NCI-H1694 treated with DMSO at 0.1 percent for 48 hours (cell line): ENCODE measurements at regions not wholly inside any gene's neighbourhood (a gene's known extent, or its start where the extent isn't known, plus 50 kb on each side); places are given as distances from the start of the nearest gene placed in this dataset.
A peak's percentile ranks its signal among the peaks of the same experiment; 100 is the strongest.

ENCODE experiments used
- DNase-seq: peaks from one replicate; lab custom pipeline; 2025; lab: John Stamatoyannopoulos, UW

DNA sequence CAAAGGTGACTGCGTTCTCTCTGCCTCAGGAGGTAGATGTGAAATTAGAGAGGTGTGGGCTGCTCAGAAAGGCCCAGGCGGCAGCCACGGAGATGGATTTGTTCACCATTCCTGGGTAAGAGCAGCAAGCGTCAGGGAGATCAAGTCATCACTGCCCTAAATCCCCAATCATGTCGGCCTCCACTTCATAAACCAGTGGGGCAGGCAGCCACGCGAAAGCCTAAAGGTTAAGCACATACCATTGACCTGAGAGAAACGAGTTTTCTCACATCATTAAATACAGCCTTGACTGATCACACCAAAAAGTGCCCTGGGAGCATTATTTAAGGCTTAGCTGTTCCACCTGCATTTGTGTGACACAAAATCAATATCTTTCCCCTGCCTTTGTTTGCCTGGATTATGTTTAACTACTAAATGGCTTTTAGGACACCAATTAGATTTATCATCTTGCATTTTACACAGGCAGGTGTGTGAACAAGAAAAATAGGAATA is 50.7 kb upstream of the FOXB1 start:
- DNase-seq, result no peak

DNA sequence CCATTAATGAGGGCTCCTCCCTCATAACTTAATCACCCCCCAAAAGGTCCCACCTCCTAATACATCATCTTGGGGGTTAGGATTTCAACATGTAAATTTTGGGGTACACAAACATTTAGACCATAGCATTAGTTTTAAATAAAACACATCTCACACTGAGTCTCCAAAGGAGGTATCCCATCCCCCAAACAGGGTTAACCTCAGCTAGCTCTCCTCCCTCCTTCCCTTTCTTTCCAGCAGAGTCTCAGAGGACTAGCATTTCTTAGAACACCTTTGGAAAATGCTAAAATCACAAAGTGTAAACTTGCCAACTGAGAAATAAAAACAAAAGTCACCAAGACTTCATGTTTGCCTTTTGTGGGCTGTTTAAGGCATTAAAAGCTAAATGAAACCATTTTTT is 51.2 kb upstream of the FOXB1 start:
- no peak for DNase-seq

DNA sequence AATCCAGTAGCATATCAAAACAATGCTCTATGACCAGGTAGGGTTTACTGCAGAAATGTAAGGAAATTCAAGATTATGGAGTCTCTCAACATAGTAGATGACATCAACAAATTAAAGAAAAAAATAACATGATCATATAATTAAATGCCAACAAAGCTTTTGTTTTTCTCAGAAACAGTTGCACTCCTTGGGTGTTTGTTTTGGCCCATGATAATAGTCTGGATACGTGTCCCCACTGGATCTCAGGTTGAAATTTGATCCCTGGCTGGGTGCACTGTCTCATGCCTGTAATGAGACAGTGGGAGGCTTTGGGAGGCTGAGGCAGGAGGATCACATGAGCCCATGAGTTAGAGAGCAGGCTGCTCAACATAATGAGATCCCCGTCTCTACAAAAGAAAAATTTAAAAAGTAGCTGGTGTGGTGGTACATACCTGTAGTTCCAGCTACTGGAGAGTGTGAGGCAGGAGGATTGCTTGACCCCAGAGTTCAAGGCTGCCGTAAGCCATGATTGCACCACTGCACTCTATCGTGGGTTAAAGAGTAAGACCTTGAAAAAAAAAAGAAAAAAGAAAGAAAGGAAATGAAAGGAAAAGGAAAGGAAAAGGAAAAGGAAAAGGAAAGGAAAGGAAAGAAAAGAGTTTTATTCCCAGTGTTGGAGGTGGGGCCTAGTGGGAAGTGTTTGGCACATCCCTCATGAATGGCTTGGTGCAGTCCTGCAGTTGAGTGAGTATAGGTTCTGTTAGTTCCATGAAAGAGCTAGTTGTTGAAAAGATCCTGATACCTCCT is 53.3 kb upstream of the FOXB1 start:
- no peak for DNase-seq

DNA sequence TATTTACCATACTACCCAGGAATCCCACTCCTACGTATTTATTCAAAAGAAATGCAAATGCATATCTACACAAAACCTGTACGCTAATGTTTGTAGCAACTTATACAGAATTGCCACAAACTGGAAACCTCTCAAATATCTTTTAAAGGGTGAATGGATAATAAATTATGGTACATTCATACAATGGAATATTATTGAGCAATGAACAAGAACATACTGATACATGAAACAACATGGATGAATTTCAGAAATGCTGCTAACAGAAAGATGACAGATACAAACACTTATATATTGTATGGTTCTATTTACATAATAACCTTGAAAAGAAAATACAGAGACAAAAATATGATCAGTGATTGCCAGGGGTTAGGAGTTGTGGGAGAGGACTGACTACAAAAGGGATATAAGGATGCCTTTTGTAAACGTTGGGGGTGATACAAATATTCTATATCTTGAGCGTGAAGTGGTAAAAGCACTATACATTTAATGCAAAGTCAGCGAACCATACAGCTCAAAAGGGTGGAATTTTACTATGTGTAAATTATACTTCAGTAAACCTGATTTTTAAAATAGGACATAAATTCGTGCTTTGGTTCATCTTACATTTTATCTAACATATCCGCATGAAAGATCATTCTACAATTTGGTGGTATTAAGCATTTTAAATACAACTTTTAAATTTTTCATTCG is 55.0 kb upstream of the FOXB1 start:
- DNase-seq, result no peak

DNA sequence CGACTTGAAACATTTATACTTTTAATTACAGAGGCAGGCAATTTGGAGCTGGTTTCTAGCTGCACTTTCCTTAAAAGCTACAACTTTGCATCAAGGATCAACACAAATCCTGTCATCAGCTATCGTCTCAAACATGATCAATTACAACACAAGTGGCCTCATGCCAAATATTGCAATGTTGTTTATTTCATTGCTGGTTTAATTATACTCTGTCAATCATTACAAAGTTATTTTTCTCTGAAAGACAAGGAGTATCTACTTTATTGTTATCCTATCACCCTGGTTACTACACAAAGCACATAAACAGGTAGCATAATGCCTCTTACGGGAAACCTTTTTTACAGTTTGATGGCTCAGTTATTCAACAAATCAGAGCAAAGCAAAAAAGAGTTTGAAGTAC is 58.0 kb upstream of the FOXB1 start:
- no peak for DNase-seq

DNA sequence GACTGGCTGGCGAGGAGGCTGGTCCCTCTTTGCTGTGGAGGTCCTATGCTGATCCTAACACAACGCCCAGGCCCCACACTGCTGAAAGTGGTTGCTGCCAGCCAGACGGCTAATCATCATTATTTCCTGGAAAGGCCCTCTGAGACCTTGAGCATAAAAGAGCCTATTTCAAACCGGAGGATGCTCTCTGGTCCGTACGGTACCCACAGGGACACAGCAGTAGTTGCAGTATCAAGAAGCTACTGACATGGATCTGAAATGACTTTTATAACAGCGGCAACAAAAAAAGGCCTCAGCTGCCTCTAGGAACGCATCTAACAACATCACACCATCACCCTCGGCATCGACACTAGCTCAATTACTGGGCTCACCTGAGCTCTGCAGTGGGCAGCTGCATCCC is 59.1 kb upstream of the FOXB1 start:
- no peak for DNase-seq

DNA sequence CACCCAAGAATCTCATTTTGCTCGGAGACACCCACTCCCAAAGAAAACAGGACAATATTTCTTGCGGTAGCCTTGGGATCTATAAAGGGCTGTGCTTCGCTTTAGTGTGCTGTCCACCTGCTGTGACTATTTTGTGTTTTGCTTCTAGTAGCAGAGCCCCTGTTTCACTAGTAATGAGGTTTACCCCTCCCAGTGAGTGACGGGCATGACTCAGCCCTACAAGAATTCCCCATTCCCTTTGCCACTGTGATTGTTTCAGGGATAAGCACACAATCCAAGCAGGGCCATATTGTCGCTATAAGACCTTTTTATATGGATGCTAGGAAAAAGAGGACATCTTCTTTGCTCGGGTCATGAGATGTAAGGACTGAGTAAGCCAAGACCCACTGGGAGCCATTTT is 62.5 kb upstream of the FOXB1 start:
- no peak for DNase-seq

DNA sequence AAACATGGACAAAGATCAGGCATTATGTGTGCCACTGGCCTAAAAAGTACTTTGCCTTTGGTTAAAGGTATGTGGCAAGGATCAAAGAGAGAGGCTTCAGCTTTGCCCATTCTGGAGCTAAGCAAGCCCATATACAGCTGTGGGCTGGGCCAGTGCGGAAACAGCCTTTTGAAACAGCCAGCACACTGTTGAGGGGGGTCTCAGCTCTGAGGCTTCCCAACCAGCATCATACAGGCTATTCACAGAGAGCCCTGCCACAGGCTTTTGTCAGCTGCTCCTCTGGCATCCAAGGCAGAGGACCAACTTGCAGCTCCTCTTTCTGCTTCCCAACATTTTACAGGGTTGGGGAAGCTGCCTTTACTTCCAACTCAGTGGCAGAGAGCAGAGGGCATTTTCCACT is 63.2 kb upstream of the FOXB1 start:
- DNase-seq, result no peak

DNA sequence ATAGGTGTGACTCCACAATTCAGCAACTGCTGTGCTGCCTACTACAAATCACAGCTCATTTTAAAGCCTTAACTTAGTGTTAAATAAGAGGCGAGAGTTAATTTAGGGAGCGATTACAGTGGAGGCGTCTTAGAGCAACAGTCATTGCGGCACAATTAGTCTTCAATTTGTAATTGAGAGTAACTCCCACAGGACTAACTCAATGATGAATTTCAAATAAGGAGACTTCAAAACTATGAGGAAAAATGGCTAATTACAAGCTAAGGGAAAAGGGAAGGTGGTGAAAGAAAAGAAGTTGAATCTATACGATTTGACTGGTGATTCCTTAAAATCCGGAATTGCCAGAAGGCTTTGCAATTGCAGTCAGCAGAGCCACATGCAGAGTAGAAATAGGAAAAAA is 63.7 kb upstream of the FOXB1 start:
- no peak for DNase-seq

DNA sequence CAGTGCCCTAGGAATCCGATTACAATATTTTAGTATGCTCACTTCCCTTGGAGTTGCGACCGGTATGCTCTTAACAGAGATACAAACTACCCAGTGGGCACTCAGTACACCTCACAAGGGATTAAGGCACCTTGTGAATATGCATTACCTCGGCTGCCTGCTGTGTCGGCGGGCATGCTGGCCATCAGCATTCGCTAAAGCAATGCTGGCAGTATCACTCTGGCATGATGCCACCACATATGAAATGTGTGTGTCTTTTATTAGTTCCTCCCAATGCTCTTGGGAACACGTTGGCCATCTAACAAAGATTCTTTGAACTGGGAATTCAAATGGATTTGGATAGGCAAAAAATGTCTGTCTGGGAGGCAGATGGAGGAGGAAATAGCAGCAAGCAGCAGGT is 67.4 kb upstream of the FOXB1 start:
- DNase-seq, result no peak

DNA sequence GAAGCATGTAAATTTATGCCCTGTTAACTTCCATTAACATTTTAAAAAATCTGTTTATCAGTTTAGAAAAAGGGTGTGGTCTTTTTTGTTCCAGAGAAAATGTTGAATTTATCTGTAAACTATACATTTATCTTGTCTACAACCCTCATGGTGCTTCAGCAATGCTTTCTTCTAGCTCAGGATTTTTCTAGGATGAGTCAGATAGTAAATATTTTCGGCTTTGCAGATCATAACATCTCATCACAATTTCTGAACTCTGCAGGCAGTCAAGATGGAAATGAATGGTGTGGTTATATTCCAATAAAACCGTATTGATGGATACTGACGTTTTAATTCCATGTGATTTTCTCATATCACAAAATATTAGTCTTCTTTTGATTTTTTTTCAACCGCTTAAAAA is 70.5 kb upstream of the FOXB1 start:
- DNase-seq, result no peak

DNA sequence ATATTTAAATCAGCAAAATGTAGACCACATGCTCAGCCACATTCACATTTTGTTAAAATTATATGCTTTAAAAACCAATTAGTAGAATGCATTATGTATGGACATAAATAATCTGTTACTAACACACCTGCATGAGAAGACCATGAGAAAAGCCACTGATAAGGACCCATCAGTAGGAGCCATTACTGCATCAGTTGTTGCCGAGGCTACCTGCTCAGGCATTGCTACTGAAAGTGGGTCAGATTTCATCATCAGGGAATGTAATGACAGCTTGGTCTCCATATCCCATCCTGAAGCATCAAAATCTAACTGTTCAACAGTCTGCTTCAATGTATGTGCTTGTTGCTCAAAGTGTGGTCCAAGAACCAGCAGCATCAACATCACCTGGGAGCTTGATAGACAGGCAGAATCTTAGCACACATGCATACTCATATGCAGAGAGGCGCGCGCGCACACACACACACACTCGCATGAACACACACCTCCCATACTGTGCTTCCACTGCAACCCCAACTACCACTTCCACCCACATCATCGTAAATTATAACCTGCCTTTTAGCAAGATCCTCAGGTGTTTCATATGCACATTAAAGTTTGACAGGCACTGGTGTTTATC is 72.4 kb upstream of the FOXB1 start:
- DNase-seq, result no peak

DNA sequence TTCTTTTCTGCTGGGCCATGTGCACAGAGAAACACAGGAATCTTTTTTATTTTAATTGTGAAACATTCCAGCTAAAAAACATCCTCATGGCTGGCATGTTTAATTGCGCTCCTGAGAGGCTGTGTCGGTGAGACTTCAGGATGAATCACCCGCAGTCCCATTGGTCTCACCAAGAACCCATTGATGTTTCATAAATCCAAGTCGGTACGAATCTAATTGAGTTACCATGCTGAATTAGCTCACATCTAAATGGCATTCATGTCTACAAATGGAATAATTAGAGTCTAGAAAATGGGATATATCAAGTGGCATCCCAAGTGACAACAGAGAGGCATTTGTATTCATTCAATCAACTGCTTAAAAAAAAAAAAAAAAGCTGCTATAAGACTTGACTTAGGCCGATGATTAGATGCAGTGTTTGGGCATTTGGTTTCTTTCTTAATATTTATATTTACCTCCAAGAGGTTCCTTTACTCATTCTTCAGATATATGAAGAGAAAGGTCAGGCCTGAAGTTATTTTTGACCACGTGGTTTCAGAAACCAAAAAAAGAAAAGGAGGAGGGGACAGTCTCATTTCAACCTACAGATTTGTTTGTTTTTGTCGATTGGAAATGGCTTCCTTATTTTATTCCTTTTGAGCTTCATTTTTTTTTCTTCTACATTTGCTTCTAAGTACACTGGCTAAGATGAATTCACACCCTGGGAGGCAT is 79.1 kb upstream of the FOXB1 start:
- no peak for DNase-seq

DNA sequence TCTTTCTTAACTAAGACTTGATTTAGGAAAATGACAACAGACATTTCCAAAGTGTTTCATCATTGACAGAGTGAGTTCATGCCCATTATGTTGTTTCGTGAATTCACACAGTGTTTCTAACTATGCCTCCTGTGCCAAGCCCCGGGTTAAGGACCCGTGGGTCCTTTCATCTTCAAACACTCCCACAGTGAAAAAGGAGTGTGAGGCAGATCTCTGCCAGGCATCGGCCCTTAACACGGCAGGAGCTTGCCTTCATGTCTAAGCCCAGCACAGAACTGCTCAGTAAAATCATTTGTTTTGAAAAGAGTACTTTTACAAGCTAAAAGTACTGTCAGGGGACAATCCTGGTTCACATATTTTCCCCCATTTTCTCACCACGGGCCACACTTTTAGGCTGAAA is 80.0 kb upstream of the FOXB1 start:
- no peak for DNase-seq

DNA sequence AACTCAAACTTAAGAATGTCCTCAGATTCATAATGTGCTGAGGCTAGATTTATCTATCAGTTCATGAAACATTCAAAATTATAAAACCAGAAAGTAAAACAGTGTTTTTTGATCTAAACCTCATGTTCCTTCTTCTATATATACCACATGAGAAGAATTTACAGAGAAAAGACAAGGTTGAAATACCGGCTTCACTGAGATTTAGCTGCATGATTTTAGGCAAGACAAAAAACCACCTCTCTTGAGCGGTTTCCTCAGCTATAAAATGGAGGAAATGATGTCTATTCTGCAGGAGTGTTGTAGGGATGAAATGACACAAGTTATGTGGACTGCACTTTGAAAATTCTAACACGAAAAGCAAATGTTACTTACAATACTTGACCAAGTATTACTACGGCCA is 80.6 kb upstream of the FOXB1 start:
- DNase-seq, result no peak

DNA sequence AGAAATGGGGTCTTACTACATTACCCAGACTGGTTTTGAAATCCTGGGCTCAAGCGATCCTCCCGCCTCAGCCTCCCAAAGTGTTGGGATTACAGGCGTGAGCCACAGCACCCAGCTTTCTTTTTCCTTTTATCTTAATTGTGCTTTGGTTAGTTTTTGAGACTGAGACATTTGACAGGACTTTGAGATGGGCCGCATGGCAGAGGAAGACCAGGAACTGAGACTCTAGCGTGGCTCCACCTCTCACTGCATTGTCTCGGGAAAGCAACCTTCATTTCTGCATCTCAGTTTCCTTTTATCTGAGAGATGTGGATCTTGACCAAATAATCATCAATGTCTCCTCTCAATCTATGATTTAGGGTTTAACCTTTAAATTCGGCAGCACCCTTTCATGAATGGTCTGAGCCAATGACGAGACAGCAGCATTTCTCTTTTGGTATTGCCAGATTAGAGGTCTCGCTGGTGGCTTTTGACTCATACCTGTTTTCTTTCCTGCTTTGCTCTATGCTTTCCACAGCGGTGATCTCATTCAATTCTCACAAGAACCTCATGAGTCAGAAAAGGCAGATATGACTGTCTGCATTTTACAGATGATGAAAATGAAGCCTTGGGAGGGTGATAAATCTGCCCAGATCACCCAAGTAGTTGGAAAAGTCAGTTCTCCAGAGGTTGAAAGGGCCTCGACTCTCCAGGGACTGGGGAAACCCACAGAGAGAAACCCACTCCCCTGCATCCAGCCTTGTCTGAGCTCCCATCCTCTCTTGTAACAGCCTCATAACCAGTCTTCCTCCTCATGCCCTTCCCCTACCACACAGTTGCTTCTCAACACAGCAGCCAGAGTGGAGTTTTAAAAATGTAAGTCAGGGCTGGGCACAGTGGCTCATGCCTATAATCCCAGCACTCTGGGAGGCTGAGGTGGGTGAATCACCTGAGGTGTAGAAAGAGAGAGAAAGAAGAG is 84.8 kb upstream of the FOXB1 start:
- DNase-seq, result no peak

DNA sequence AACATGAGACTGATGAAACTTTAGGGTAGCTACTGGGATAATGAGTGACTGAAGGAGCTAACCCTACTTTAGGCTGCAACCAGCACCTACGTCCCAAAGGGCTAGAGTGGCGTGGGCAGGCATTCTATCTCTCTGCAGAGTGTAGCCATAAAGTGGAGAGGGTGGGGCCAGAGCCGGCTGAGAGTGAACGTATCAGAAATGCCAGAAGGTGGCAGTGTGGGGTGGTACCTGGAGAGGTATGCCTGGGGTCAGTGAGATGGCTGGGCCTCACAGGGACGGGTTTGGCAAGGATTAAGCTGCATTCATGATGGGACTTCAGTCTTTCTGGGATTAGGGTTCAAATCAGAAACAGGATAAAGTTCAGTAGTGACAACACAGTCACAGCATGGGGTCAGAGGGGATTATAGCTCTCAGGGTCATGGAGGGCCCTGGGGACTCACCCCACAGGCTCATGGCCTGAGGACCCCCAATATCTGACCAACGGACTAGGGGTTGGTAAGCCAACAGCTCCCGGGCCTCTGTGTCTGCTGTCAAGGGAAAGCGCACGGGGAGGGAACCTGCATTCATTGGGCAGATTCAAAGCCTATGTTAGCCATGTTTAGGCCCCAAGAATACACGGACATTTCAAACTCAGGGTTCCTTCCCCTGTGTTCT is 86.5 kb upstream of the FOXB1 start:
- peak; percentile 26 for DNase-seq

DNA sequence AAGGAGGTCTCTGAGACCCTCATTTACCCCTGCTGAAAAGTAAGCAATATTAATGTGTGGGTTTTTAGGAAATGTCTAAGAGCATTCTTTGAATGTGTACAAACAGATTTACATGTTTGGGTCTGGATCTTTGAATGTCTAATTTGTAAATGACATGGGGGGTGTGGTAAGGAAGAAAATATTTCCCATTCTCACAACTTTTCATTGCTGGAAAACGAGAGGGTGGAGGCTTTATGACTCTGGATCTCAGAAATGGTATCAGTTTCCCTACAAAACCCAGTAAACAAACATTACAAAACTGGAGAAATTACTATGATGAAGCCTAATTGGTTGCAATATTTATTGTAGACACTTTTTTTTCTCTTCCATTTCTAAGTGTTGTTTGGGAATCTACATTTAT is 98.1 kb upstream of the FOXB1 start:
- DNase-seq, result no peak

DNA sequence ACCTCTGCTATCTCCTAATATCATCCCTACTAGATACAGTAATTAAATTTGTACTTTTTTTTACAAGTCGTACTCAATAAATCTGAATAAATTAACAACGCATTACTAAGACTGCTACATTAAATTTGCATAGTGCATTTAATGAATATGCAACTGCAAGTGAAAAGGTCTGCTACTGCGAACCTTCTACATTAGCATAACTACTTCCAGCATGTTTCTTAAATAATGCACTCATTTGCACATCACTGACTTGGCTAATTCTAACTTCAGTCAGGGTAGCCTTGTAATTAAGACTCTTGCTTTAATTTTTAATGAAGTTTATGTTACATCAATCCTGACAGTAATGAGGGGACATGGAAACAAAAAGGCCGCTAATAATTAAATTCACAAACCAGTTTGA is 98.9 kb upstream of the FOXB1 start:
- DNase-seq, result no peak

DNA sequence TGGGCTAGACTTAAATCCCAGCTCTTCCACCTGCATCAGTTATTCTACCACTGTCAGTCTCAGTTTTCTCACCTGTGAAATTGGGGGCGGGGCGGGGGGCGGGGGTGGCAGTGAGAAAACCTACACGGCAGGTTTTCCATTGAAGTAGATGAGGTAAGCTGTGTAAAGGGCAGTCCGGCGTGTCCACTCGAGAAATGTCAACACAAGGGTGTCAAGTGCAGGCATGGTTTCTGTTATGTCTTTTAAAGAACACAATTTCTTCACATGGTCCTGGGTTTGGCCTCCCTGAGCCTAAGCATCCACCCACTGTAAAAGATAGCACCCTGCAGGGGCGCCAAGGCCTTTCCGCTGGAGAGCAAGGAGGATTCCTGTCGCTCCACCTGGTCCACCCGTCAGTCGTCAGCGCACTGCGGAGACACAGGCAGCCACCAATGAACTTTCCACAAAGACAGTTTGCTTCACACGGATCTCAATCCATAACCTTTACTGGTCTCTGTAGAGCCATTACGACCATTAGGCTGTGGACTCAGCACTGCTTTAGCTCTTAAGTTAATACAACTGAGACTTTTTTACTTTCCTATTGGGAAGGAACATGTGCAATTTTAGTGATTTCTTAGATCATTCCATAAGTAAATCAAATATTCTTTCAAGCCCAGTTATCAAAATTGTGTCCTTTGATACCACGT is 99.5 kb upstream of the FOXB1 start:
- no peak for DNase-seq
